ENCODE measurements at regions not wholly inside any gene's neighbourhood (a gene's known extent, or its start where the extent isn't known, plus 50 kb on each side); places are given as distances from the start of the nearest gene placed in this dataset.

GRCh38 chr4:146998157-146998556 is 52.5 kb upstream of the TTC29 start:
- Mint-ChIP-seq H3K27ac (ENCODE audit: unreplicated experiment) (no peak overlapping the region), H3K9me3 (peaks cover 2% of the 10 kb centered on the region), H3K36me3 (ENCODE audit: low read depth) (no peaks in the 10 kb centered on the region), H3K4me1 (no peaks in the 10 kb centered on the region), H3K27me3 (ENCODE audit: low read depth) (no peaks in the 10 kb centered on the region), H3K4me3 (no peak overlapping the region)
- DNase-seq (ENCODE audit: low read depth, low spot score) = no peak
- no peak for TF ChIP-seq CTCF (conservative IDR thresholded peaks at IDR 0.05)

DNA sequence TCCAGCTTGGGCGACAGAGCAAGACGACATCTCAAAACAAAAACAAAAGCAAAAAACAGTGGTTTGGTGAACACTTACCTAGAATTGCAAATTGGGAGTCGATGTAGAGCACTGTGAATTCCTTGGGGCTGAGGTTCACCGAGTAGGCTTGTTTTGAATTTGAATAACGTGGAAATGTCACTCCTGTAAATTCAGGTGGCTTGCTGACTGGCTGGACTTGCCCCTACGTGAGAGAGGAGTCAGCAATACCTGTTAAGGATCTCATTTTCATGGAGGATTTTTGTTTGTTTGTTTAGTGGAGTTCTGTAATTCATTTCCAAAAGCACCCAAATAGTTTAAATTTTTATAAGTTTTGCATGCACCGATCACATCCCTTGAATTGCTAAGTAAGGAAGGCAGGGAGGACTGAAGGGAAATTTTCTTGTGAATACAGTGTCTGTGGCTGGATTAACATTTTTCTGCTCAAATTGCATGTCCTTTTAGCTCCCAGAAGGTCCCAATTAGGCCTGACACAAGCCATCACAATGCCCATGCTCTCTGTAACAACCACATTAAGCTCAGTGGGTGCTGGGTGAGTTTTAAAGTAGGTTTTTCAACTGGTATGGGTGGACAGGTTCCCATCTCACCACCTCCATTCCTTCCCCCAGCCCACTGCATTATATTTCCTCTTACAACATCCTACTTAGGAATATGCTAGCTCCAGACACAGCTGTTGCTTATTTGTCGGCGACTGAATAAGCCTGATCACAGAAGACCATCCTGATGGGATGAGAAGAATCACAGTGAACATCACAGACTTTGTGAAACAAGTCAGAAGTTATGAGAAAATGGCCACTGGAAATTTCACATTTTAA is 58.5 kb upstream of the TTC29 start:
- Mint-ChIP-seq H3K9me3 (no peaks in the 10 kb centered on the region), H3K4me1 (no peaks in the 10 kb centered on the region), H3K36me3 (ENCODE audit: low read depth) (no peaks in the 10 kb centered on the region), H3K4me3 (no peak overlapping the region), H3K27me3 (ENCODE audit: low read depth) (no peaks in the 10 kb centered on the region), H3K27ac (ENCODE audit: unreplicated experiment) (no peak overlapping the region)
- DNase-seq (ENCODE audit: low read depth, low spot score) = no peak
- no peak for TF ChIP-seq CTCF (conservative IDR thresholded peaks at IDR 0.05)

- no peak for TF ChIP-seq CTCF (conservative IDR thresholded peaks at IDR 0.05)
- H3K27ac Mint-ChIP-seq (ENCODE audit: unreplicated experiment) = no peak overlapping the region
- H3K36me3 Mint-ChIP-seq (ENCODE audit: low read depth) = no peaks in the 10 kb centered on the region
- no peaks in the 10 kb centered on the region for H3K4me1 Mint-ChIP-seq
- DNase-seq (ENCODE audit: low read depth, low spot score) = no peak
- no peaks in the 10 kb centered on the region for H3K27me3 Mint-ChIP-seq (ENCODE audit: low read depth)
- no peak overlapping the region for H3K4me3 Mint-ChIP-seq
- no peaks in the 10 kb centered on the region for H3K9me3 Mint-ChIP-seq
Measured at GRCh38 chr4:147006229-147006628, 60.6 kb upstream of the TTC29 start.

GRCh38 chr4:147009875-147010274 is 64.2 kb upstream of the TTC29 start:
- H3K27ac Mint-ChIP-seq (ENCODE audit: unreplicated experiment) = no peak overlapping the region

DNA sequence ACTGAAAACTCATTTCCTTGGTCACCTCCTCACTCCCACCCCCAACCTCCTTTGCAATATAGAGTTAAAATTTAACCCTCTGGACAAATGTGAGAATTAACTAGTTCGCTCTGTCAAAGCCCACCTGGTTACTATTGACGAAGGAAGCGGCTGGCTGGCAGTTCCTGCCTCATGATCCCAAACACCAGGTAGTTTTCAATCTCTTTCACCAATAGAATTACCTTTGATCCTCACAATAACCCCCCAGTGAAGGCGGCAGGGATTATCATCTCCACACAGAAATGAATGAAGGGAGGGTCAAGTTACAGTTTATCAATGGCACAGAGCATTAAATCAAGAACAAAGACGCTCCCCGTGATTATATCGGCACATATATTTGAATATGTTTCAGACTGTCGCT is 65.7 kb upstream of the TTC29 start:
- TF ChIP-seq CTCF (conservative IDR thresholded peaks at IDR 0.05) = no peak
- Mint-ChIP-seq H3K4me3 (no peak overlapping the region), H3K9me3 (no peaks in the 10 kb centered on the region), H3K36me3 (ENCODE audit: low read depth) (no peaks in the 10 kb centered on the region), H3K27me3 (ENCODE audit: low read depth) (no peaks in the 10 kb centered on the region), H3K27ac (ENCODE audit: unreplicated experiment) (no peak overlapping the region), H3K4me1 (peaks cover 17% of the 10 kb centered on the region)
- DNase-seq (ENCODE audit: low read depth, low spot score) = no peak

More at GRCh38 chr4:147009875-147010274, 64.2 kb upstream of the TTC29 start:
- H3K4me3 Mint-ChIP-seq = no peak overlapping the region
- H3K27me3 Mint-ChIP-seq (ENCODE audit: low read depth) = no peaks in the 10 kb centered on the region
- H3K9me3 Mint-ChIP-seq = no peaks in the 10 kb centered on the region
- TF ChIP-seq CTCF (conservative IDR thresholded peaks at IDR 0.05) = no peak
- peaks cover 9% of the 10 kb centered on the region for H3K4me1 Mint-ChIP-seq
- no peaks in the 10 kb centered on the region for H3K36me3 Mint-ChIP-seq (ENCODE audit: low read depth)
- DNase-seq (ENCODE audit: low read depth, low spot score) = no peak
